Endothelial cell of umbilical vein (primary cell): ENCODE measurements at regions not wholly inside any gene's neighbourhood (a gene's known extent, or its start where the extent isn't known, plus 50 kb on each side); places are given as distances from the start of the nearest gene placed in this dataset.

Source experiments
- BruUV-seq: library from RNA; stranded (reverse); fragments of 400-500 nt; replicated peaks from 2 replicates; lab custom pipeline; 2021; lab: Mats Ljungman, UMichigan
- CTCF ChIA-PET: fragments of 300-600, 350-600 bp; sonication (Branson Sonifier 250); formaldehyde crosslinking; loops from one replicate; lab custom pipeline; 2021; ENCODE audit warnings: antibody characterized with exemption, inconsistent platforms; lab: Charles Lee
- POLR2A ChIA-PET: fragments of 300-600, 350-600 bp; sonication (Branson Sonifier 250); formaldehyde crosslinking; loops from one replicate; lab custom pipeline; 2021; ENCODE audit warnings: antibody characterized with exemption, inconsistent platforms; lab: Charles Lee
- DNase-seq: peaks from one replicate; pipeline ENCODE4 v3.0.0-alpha.2; 2011; ENCODE audit warnings: low read depth, low spot score
- FAIRE-seq: peaks from 2 replicates; lab custom pipeline; 2011; peaks lifted over from hg19 to GRCh38; lab: Jason Lieb, UNC
- H2AFZ ChIP-seq: 2 replicates; pipeline ENCODE4 v1.6.0; 2012; ENCODE audit warnings: low read depth, low read length, control low read depth, inconsistent platforms
- H3K27ac ChIP-seq: 2 replicates; pipeline ENCODE4 v1.5.1; 2011; ENCODE audit warnings: low read depth, mild to moderate bottlenecking, control low read depth, low read length, moderate library complexity; ENCODE audit not compliant: insufficient read depth
- H3K27me3 ChIP-seq, 2 experiments: 2 replicates each; pipeline versions ENCODE4 v1.6.0 to v1.6.1; 2011; ENCODE audit warnings: low read length in 2 of 2, mixed read lengths in 1 of 2; ENCODE audit not compliant: control insufficient read depth in 2 of 2, insufficient read depth in 2 of 2
- H3K36me3 ChIP-seq, 2 experiments: 2 replicates in 1 of 2; 3 replicates in 1 of 2; pipeline ENCODE4 v1.5.1; 2011; ENCODE audit warnings: low read length in 2 of 2, mild to moderate bottlenecking in 1 of 2, moderate library complexity in 1 of 2; ENCODE audit not compliant: control insufficient read depth in 2 of 2, insufficient read depth in 2 of 2; ENCODE audit errors: extremely low read depth in 1 of 2
- H3K4me1 ChIP-seq: 3 replicates; pipeline ENCODE4 v1.5.1; 2011; ENCODE audit warnings: mild to moderate bottlenecking, low read length; ENCODE audit not compliant: control insufficient read depth, insufficient read depth; ENCODE audit errors: extremely low read depth
- H3K4me2 ChIP-seq: 2 replicates; pipeline ENCODE4 v1.6.1; 2011; ENCODE audit warnings: low read length, control low read depth, mixed read lengths; ENCODE audit not compliant: insufficient read depth
- H3K4me3 ChIP-seq, 3 experiments: fragments of 200-600 bp in 1 of 3; sonication (generic), shearing (Covaris generic) in 1 of 3; replicated peaks in 1 of 3; 2 replicates each; pipeline ENCODE4 v1.5.1; 2011 to 2016; ENCODE audit warnings: control low read depth in 3 of 3, low read length in 3 of 3, mild to moderate bottlenecking in 2 of 3, inconsistent platforms in 1 of 3, low read depth in 1 of 3, moderate library complexity in 1 of 3; ENCODE audit not compliant: insufficient read depth in 1 of 3
- H3K79me2 ChIP-seq: 2 replicates; pipeline ENCODE4 v1.6.0; 2012; ENCODE audit warnings: low read length, inconsistent platforms; ENCODE audit not compliant: control insufficient read depth, insufficient read depth
- H3K9ac ChIP-seq: replicated peaks from 2 replicates; pipeline ENCODE3; 2011; ENCODE audit warnings: low read length, control low read depth; ENCODE audit not compliant: insufficient read depth; ENCODE audit errors: extremely low read depth
- H3K9me1 ChIP-seq: replicated peaks from 3 replicates; pipeline ENCODE4 v1.6.0; 2011; ENCODE audit warnings: mild to moderate bottlenecking, low read length; ENCODE audit not compliant: control insufficient read depth, insufficient read depth; ENCODE audit errors: extremely low read depth
- H3K9me3 ChIP-seq: replicated peaks from 2 replicates; pipeline ENCODE4 v1.5.1; 2012; ENCODE audit warnings: low read length, inconsistent platforms; ENCODE audit not compliant: control insufficient read depth, insufficient read depth
- H4K20me1 ChIP-seq: replicated peaks from 2 replicates; pipeline ENCODE3; 2011; ENCODE audit warnings: mild to moderate bottlenecking, low read length; ENCODE audit not compliant: control insufficient read depth, insufficient read depth; ENCODE audit errors: extremely low read depth
- CTCF ChIP-seq, 2 donors: IDR thresholded peaks; 1 replicate in 1 of 2; 2 replicates in 1 of 2; pipeline ENCODE4 v1.5.1; 2011; ENCODE audit warnings: low read length in 2 of 2, mild to moderate bottlenecking in 2 of 2, moderate library complexity in 2 of 2, control low read depth in 1 of 2, inconsistent platforms in 1 of 2, low read depth in 1 of 2; ENCODE audit not compliant: insufficient read depth in 1 of 2; ENCODE audit errors: extremely low read depth in 1 of 2
- EZH2 ChIP-seq: IDR thresholded peaks from 2 replicates; pipeline ENCODE4 v1.6.1; 2012; ENCODE audit warnings: borderline replicate concordance, low read depth, mild to moderate bottlenecking, moderate library complexity, low read length, inconsistent platforms; ENCODE audit not compliant: severe bottlenecking
- FOS ChIP-seq: IDR thresholded peaks from 2 replicates; pipeline ENCODE4 v1.6.1; 2011; ENCODE audit warnings: mild to moderate bottlenecking, low read length, moderate library complexity, borderline replicate concordance; ENCODE audit not compliant: insufficient read depth
- GATA2 ChIP-seq: IDR thresholded peaks from 2 replicates; pipeline ENCODE4 v1.7.0; 2011; ENCODE audit warnings: low read depth, mild to moderate bottlenecking, moderate library complexity, mixed read lengths, low read length; ENCODE audit not compliant: insufficient read length, insufficient read depth
- JUN ChIP-seq: IDR thresholded peaks from 2 replicates; pipeline ENCODE4 v1.6.1; 2011; ENCODE audit warnings: borderline replicate concordance, low read depth; ENCODE audit not compliant: insufficient read length, insufficient read depth
- MAX ChIP-seq: IDR thresholded peaks from 2 replicates; pipeline ENCODE4 v1.6.1; 2011; ENCODE audit not compliant: insufficient read depth, insufficient read length
- MYC ChIP-seq: IDR thresholded peaks from one replicate; pipeline ENCODE4 v1.6.1; 2011; ENCODE audit warnings: mild to moderate bottlenecking, low read depth, low read length
- POLR2A ChIP-seq: IDR thresholded peaks from 2 replicates; pipeline ENCODE4 v1.6.1; 2012; ENCODE audit warnings: low read depth, mild to moderate bottlenecking, control low read depth, low read length
- POLR2AphosphoS5 ChIP-seq: IDR thresholded peaks from 2 replicates; pipeline ENCODE4 v1.6.1; 2012; ENCODE audit warnings: low read depth, mild to moderate bottlenecking, control low read depth, low read length, moderate library complexity; ENCODE audit not compliant: insufficient read depth
- dilution Hi-C: fragments of 300-500 bp; cut with MboI; formaldehyde crosslinking; loops from one replicate; pipeline ENCODE4 v1.15.0; 2019; ENCODE audit warnings: low sequenced_read_pairs; ENCODE audit not compliant: extremely low pct_ligation_motif_present
- intact Hi-C: fragments of 100-400 bp; cut with micrococcal nuclease; formaldehyde crosslinking; loops from one replicate; pipeline ENCODE4 v1.10.0; 2022

GRCh38 chr10:80701706-80702105 lies 164.0 kb downstream of the SH2D4B start:
- dilution Hi-C loops = no loop called here
- intact Hi-C loops = no loop called here
- Histone ChIP-seq H3K9me3 (no peaks in the 10 kb centered on the region), H2AFZ (no peak overlapping the region), H4K20me1 (no peaks in the 10 kb centered on the region), H3K4me2 (no peak overlapping the region), H3K9me1 (no peaks in the 10 kb centered on the region), H3K36me3 (no peaks in the 10 kb centered on the region), H3K27ac (no peak overlapping the region), H3K4me3 (no peak overlapping the region), H3K9ac (no peak overlapping the region), H3K27me3 (no peaks in the 10 kb centered on the region), H3K79me2 (no peaks in the 10 kb centered on the region), H3K4me1 (no peaks in the 10 kb centered on the region)
- BruUV-seq = no TSS peak
- FAIRE-seq = no peak
- no peak for TF ChIP-seq MYC
- no peak for TF ChIP-seq POLR2AphosphoS5
- TF ChIP-seq CTCF (IDR thresholded peaks at IDR 0.05; ENCODE audit: extremely low read depth in 1 of 2, insufficient read depth in 1 of 2, low read depth in 1 of 2, low read length in 2 of 2) = no peak
- TF ChIP-seq FOS = no peak
- no peak for TF ChIP-seq MAX
- TF ChIP-seq EZH2 = no peak
- no peak for TF ChIP-seq GATA2
- TF ChIP-seq JUN = no peak
- no peak for TF ChIP-seq POLR2A
- ChIA-PET CTCF (interaction anchor here (0.9 to 4.2 kb wide), 3 partner anchors 11 to 222 kb away, joined by 4 to 58 read pairs (median 16); no protein-coding TSS in a partner anchor), POLR2A (no interaction called here)
- DNase-seq = no peak
